ENCODE measurements at regions not wholly inside any gene's neighbourhood (a gene's known extent, or its start where the extent isn't known, plus 50 kb on each side); places are given as distances from the start of the nearest gene placed in this dataset.
A peak's percentile ranks its signal among the peaks of the same experiment; 100 is the strongest.

DNA sequence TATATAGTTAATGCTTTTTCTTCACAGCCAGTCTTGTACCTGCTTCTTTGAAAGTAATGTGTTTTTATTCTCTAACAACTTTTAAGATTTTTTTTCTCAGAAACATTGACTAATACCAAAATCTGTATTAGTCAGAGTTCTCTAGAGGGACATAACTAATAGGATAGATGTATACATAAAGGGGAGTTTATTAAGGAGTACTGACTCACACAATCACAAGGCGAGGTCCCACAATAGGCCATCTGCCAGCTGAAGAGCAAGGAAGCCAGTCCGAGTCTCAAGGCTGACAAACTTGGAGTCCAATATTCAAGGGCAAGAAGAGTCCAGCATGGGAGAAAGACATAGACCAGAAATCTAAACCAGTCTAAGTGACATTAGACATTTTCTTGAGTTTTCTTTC, 140.0 kb downstream of the RAB38 start:
- Mint-ChIP-seq H3K4me3 (no peak overlapping the region), H3K4me1 (no peaks in the 10 kb centered on the region), H3K36me3 (ENCODE audit: low read depth) (no peaks in the 10 kb centered on the region), H3K27ac (no peak overlapping the region), H3K27me3 (peaks cover 11% of the 10 kb centered on the region)
- DNase-seq (no peak), ATAC-seq (no peak)
- no peaks in the 10 kb centered on the region for H3K9me3 ChIP-seq (ENCODE audit: control insufficient read depth, low read length, poor library complexity, severe bottlenecking)

DNA sequence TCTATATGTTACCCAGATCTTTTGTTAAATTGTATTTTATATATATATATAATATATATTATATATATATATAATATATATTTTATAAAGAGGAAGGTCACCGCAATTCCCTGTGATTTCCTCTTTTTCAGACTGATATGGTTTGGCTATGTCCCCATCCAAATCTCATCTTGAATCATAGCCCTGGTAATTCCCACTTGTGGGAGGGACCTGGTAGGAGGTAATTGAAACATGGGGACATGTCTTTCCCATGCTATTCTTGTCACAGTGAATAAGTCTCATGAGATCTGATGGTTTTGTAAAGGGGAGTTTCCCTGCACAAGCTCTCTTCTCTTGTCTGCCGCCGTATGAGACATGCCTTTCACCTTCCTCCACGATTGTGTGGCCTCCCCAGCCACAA, 157.6 kb downstream of the RAB38 start:
- DNase-seq (no peak), ATAC-seq (no peak)
- no peaks in the 10 kb centered on the region for H3K9me3 ChIP-seq (ENCODE audit: control insufficient read depth, low read length, poor library complexity, severe bottlenecking)
- Mint-ChIP-seq H3K36me3 (ENCODE audit: low read depth) (no peaks in the 10 kb centered on the region), H3K27ac (no peak overlapping the region), H3K27me3 (peaks cover 23% of the 10 kb centered on the region), H3K4me1 (no peaks in the 10 kb centered on the region), H3K4me3 (no peak overlapping the region)

DNA sequence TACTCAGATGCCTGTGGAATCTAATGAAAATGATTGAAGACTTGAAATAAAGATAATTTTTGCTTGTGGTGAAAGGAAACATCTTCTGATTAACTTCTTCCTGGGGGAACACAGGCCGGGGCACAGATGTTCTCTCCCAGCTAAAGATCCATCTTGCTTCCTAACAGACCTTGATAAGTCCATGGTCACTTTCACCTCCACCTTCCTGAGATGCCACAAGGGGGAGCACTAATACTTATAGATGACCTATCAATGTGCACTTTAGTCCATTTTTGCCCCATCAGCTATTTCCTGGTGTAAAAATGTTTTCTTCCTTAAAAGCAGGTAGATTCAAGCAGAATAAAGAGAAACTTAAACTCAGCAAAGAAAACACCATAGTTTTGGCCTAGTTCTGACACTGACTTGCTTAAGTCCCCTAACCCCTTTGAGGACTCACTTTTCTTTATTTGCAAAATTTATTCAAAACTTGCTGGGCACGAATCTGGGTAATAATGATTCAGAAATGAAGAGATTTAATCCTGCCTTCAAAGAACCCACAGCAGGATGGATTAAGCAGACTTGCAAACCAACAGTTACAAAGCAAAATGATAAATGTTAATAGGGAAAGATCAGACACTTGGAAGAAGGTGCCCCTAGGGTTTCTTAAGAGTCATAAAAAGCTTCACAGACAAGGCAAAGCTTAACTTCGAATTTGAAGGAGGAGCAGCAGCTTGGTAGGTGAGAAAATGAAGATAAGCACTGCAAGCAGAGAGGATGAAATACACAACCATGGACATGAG, 158.7 kb downstream of the RAB38 start:
- no peak overlapping the region for H3K27ac Mint-ChIP-seq
- H3K4me3 Mint-ChIP-seq: no peak overlapping the region
- no peaks in the 10 kb centered on the region for H3K9me3 ChIP-seq (ENCODE audit: control insufficient read depth, low read length, poor library complexity, severe bottlenecking)
- ATAC-seq (peak; percentile 59), DNase-seq (peak in 1 of 3 donors; percentile 31)
- H3K36me3 Mint-ChIP-seq (ENCODE audit: low read depth): no peaks in the 10 kb centered on the region
- H3K4me1 Mint-ChIP-seq: no peaks in the 10 kb centered on the region
- H3K27me3 Mint-ChIP-seq: peaks cover 15% of the 10 kb centered on the region

DNA sequence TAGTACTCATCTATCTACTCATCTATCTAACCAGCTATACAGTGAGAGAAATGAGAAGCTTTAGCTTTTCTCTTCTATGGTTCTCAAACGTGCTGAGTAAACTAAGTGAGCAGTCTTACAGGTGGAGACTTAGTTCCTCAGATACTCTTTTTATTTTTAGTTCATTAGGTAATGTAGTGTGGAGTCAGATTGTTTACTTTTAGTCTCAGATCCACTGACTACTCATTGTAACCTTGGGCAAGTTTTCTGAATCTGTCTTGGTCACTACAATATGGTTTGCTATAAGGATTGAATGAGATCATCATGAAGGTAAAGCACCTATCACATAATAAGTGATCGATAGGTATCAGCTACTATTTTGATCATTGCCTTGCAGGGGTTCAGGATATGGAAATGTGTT, 160.1 kb downstream of the RAB38 start:
- ATAC-seq (no peak), DNase-seq (no peak)
- no peak overlapping the region for H3K27ac Mint-ChIP-seq
- H3K4me1 Mint-ChIP-seq: no peaks in the 10 kb centered on the region
- peaks cover 15% of the 10 kb centered on the region for H3K27me3 Mint-ChIP-seq
- no peaks in the 10 kb centered on the region for H3K36me3 Mint-ChIP-seq (ENCODE audit: low read depth)
- no peak overlapping the region for H3K4me3 Mint-ChIP-seq
- no peaks in the 10 kb centered on the region for H3K9me3 ChIP-seq (ENCODE audit: control insufficient read depth, low read length, poor library complexity, severe bottlenecking)

DNA sequence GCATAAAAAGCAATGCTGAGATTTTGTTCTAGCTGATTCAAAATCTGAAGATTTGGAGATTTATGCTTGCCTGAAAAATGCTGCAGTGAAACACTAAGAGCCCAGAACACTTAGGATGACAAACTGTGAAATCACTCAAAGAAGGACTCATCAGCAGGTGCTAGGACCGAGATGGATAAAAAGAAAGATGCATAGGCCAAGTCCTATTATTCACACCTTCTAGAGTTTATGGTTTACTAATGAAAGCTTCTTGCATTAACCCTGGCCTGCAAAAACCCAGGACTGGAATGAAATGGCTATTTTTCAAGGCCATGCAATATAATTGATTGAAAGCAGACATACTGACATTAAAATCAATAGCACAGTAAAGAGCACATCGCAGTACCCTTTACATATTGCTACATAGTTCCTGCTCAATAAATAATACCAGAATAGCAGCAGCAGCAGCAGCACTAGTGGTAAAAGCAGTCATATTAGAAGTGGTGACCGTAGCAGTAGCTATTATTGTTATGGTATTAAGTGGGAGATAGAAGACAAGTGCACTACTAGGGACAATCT, 161.7 kb downstream of the RAB38 start:
- no peaks in the 10 kb centered on the region for H3K9me3 ChIP-seq (ENCODE audit: control insufficient read depth, low read length, poor library complexity, severe bottlenecking)
- no peaks in the 10 kb centered on the region for H3K36me3 Mint-ChIP-seq (ENCODE audit: low read depth)
- peaks cover 15% of the 10 kb centered on the region for H3K27me3 Mint-ChIP-seq
- DNase-seq: no peak
- no peaks in the 10 kb centered on the region for H3K4me1 Mint-ChIP-seq
- no peak overlapping the region for H3K27ac Mint-ChIP-seq
- H3K4me3 Mint-ChIP-seq: no peak overlapping the region
- no peak for ATAC-seq

DNA sequence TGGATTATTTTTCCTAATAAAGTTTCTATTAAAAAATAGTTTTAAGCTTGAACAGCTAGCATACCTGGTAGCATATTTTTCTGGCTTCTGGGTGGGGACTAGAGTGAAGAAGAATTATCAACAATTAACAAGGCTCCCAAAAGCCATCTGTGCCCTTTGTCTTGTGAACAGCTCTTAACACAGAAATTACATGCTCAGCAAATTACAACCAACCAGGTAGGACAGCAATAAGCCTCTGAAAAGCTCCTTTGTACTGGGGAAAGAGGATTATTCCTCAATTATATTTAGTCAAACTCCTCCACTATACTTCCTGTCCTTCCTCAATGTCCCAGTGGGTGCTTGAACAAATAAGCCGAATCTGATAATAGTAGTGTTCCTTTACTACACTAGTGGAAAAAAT, 162.8 kb downstream of the RAB38 start:
- H3K4me3 Mint-ChIP-seq: no peak overlapping the region
- H3K36me3 Mint-ChIP-seq (ENCODE audit: low read depth): no peaks in the 10 kb centered on the region
- no peak overlapping the region for H3K27ac Mint-ChIP-seq
- DNase-seq: no peak
- no peaks in the 10 kb centered on the region for H3K9me3 ChIP-seq (ENCODE audit: control insufficient read depth, low read length, poor library complexity, severe bottlenecking)
- no peaks in the 10 kb centered on the region for H3K4me1 Mint-ChIP-seq
- H3K27me3 Mint-ChIP-seq: peaks cover 15% of the 10 kb centered on the region
- no peak for ATAC-seq

DNA sequence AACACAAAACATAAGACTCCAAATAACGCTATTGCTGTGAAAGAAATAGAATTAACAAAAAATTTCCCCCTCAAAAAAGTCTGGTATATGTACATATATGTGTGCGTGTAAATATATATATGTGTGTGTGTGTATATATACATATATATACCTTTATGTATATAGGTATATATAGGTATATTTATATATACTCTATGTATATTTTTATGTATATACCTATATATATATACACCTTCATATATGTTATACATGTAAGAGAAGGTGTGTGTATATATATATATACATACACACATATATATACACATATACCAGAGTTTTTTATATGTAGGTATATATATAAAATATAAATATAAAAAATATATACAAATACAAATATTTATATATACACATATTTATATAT, 199.2 kb downstream of the RAB38 start:
- ATAC-seq (no peak), DNase-seq (no peak)
- no peak overlapping the region for H3K27ac Mint-ChIP-seq
- peaks cover 17% of the 10 kb centered on the region for H3K27me3 Mint-ChIP-seq
- no peaks in the 10 kb centered on the region for H3K9me3 ChIP-seq (ENCODE audit: control insufficient read depth, low read length, poor library complexity, severe bottlenecking)
- no peaks in the 10 kb centered on the region for H3K4me1 Mint-ChIP-seq
- H3K36me3 Mint-ChIP-seq (ENCODE audit: low read depth): no peaks in the 10 kb centered on the region
- no peak overlapping the region for H3K4me3 Mint-ChIP-seq

DNA sequence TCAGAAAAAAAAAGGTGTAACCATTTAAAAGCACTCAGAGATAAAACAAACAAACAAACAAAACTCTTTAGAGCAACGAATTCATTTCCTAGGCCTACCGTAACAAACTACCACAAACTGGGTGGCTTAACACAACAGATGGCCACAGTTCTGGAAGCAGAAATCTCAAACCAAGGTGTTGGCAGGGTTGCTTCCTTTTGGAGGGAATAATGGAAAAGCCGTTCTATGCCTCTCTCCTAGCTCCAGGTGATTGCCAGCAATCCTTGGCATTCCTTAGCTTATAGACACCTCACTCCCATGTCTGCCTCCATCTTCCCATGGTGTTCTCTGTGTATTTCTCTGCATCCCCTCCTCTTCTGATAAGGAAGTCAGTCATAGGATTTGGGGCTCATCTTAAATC, 200.4 kb downstream of the RAB38 start:
- Mint-ChIP-seq H3K27me3 (peaks cover 23% of the 10 kb centered on the region), H3K27ac (no peak overlapping the region), H3K36me3 (ENCODE audit: low read depth) (peaks cover 2% of the 10 kb centered on the region), H3K4me1 (no peaks in the 10 kb centered on the region), H3K4me3 (no peak overlapping the region)
- no peaks in the 10 kb centered on the region for H3K9me3 ChIP-seq (ENCODE audit: control insufficient read depth, low read length, poor library complexity, severe bottlenecking)
- no peak for DNase-seq
- no peak for ATAC-seq

DNA sequence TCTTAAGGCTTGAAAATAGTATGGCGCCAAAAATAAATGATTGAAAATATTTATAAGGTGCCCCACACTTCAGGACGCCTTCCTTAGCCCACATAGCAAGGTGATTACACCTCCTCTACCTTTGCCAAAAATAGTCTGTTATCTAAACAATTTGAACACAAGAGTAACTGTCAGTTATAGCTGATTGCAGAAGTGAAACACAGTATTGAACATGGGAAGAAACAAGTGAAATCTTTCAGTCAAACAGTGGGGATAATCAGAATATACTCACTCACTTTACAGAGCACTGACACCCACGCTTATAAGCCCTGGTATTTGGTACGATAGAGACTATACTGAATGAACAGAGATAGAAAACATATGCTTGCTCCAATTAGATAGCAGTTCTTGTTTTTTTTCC, 203.1 kb downstream of the RAB38 start:
- Mint-ChIP-seq H3K4me3 (no peak overlapping the region), H3K27me3 (peaks cover 33% of the 10 kb centered on the region), H3K4me1 (no peaks in the 10 kb centered on the region), H3K36me3 (ENCODE audit: low read depth) (peaks cover 2% of the 10 kb centered on the region), H3K27ac (no peak overlapping the region)
- DNase-seq (no peak), ATAC-seq (no peak)
- H3K9me3 ChIP-seq (ENCODE audit: control insufficient read depth, low read length, poor library complexity, severe bottlenecking): no peaks in the 10 kb centered on the region

DNA sequence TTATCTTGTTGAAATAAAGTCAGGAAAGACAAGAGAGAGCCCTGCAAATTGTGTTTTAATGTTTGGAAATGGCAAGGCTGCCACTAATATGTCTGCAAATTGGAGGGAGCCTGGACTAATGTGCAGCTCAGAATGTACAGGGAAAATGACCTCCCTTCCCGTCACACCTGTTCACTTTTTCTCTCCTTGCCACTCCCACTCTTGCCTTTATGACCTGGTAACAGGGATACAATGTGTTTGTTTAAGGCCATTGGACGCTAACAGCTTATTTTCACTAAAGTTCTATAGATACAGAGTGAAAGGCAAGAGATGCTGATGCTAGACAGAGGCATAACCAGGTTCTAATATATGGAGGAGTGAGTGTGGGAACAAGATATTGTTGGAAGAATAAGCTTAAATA, 203.9 kb downstream of the RAB38 start:
- ATAC-seq (no peak), DNase-seq (no peak)
- Mint-ChIP-seq H3K27ac (no peak overlapping the region), H3K36me3 (ENCODE audit: low read depth) (peaks cover 2% of the 10 kb centered on the region), H3K4me1 (no peaks in the 10 kb centered on the region), H3K4me3 (no peak overlapping the region), H3K27me3 (peaks cover 33% of the 10 kb centered on the region)
- H3K9me3 ChIP-seq (ENCODE audit: control insufficient read depth, low read length, poor library complexity, severe bottlenecking): no peaks in the 10 kb centered on the region

DNA sequence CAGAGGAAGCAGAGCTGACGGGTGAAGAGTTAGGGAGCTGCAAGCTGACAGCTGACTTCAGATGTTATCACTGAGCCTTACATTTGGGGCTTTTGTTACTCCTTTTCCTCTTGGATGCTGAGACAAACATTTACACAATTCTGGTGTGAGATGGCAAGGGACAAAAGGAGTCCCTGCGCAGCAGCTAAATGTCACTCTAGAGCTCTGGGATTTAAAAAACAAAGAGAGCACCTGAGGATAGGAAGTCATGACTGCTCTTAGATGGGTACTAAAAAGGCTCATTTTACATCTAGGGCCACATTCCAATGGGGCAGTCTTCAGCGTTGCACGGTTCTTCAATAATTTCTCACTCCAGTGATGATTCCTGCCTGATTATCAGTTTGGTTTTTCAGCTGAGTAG, 204.5 kb downstream of the RAB38 start:
- H3K4me1 Mint-ChIP-seq: no peaks in the 10 kb centered on the region
- H3K9me3 ChIP-seq (ENCODE audit: control insufficient read depth, low read length, poor library complexity, severe bottlenecking): no peaks in the 10 kb centered on the region
- DNase-seq (no peak), ATAC-seq (no peak)
- no peak overlapping the region for H3K27ac Mint-ChIP-seq
- no peak overlapping the region for H3K4me3 Mint-ChIP-seq
- peaks cover 2% of the 10 kb centered on the region for H3K36me3 Mint-ChIP-seq (ENCODE audit: low read depth)
- peaks cover 33% of the 10 kb centered on the region for H3K27me3 Mint-ChIP-seq

DNA sequence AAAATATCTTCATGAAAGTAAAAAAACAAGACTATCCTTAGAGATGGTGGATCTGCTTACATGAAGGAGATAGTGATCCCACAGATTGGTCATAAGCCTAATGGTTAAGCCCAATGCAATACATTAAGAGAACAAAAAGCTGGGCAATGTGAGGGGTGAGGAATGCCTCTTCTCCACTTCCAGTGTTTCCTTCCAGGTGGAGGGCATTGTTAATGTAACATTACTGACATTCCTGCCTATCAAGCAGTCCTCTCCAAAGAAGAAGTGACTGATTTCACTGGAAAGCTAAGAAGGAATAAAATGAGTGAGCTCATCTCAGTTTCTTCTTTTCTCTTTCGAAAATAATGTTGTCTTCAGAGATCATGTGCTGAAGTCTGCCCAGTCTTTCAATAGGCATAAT, 207.8 kb downstream of the RAB38 start:
- H3K27me3 Mint-ChIP-seq: peaks cover 29% of the 10 kb centered on the region
- DNase-seq (no peak), ATAC-seq (no peak)
- H3K36me3 Mint-ChIP-seq (ENCODE audit: low read depth): peaks cover 2% of the 10 kb centered on the region
- H3K4me3 Mint-ChIP-seq: no peak overlapping the region
- H3K27ac Mint-ChIP-seq: no peak overlapping the region
- H3K9me3 ChIP-seq (ENCODE audit: control insufficient read depth, low read length, poor library complexity, severe bottlenecking): no peaks in the 10 kb centered on the region
- H3K4me1 Mint-ChIP-seq: no peaks in the 10 kb centered on the region

DNA sequence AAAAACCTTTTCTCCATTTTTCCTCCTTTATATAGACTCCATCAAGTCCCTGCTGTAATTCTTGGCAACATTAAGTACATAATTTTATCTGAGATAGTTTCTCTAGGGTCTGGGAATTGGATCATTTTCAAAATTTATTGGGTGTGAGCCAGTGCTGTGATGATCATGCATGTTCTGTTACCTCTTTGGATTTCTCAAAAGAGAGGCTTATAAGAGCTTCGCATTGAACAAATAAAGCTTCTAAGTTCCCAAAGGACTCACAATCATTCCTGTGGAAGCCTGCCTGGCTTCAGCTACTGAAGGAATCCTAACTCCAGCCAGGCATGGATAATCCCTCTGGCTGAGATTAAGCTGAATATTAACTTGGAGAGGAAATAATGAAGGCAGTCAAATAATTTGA, 208.5 kb downstream of the RAB38 start:
- Mint-ChIP-seq H3K36me3 (ENCODE audit: low read depth) (peaks cover 2% of the 10 kb centered on the region), H3K4me1 (no peaks in the 10 kb centered on the region), H3K4me3 (no peak overlapping the region), H3K27me3 (peaks cover 27% of the 10 kb centered on the region), H3K27ac (no peak overlapping the region)
- no peak for ATAC-seq
- no peaks in the 10 kb centered on the region for H3K9me3 ChIP-seq (ENCODE audit: control insufficient read depth, low read length, poor library complexity, severe bottlenecking)
- no peak for DNase-seq

DNA sequence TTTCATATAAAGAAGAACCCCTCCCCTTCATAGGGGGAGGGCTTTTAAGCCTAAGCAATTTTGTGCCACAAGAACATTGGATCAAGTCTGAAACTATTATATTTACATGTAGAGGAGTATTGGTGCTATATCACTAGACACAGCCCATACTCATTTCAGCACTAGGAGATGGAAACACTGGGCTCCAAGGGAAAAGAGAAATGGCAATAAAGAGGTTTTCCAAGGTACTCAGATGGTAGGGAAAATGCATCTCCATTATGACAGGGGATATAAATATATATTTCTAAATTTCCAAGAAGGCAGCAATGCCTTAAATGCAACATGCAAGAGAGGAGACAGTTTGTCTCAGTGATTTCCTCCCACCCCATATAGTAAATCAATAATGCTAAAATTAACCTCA, 209.0 kb downstream of the RAB38 start:
- DNase-seq (no peak), ATAC-seq (no peak)
- peaks cover 2% of the 10 kb centered on the region for H3K36me3 Mint-ChIP-seq (ENCODE audit: low read depth)
- H3K27ac Mint-ChIP-seq: no peak overlapping the region
- no peak overlapping the region for H3K4me3 Mint-ChIP-seq
- H3K4me1 Mint-ChIP-seq: no peaks in the 10 kb centered on the region
- H3K27me3 Mint-ChIP-seq: peaks cover 28% of the 10 kb centered on the region
- no peaks in the 10 kb centered on the region for H3K9me3 ChIP-seq (ENCODE audit: control insufficient read depth, low read length, poor library complexity, severe bottlenecking)

Measured in T-helper 17 cell (primary cell).